ENCODE measurements at regions not wholly inside any gene's neighbourhood (a gene's known extent, or its start where the extent isn't known, plus 50 kb on each side); places are given as distances from the start of the nearest gene placed in this dataset.
"Not testable (repeated sequence)": the region's sequence is repeated elsewhere in the genome, so short reads cannot be mapped to it uniquely, and the experiment has no call there.

DNA sequence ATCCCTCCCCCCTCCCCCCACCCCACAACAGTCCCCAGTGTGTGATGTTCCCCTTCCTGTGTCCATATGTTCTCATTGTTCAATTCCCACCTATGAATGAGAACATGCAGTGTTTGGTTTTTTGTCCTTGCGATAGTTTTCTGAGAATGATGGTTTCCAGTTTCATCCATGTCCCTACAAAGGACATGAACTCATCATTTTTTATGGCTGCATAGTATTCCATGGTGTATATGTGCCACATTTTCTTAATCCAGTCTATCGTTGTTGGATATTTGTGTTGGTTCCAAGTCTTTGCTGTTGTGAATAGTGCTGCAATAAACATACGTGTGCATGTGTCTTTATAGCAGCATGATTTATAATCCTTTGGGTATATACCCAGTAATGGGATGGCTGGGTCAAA is 263.4 kb upstream of the GAS1 start:
- not testable (repeated sequence) for TF ChIP-seq POLR2AphosphoS5 (IDR thresholded peaks at IDR 0.05)
- TF ChIP-seq, protein P1, sequence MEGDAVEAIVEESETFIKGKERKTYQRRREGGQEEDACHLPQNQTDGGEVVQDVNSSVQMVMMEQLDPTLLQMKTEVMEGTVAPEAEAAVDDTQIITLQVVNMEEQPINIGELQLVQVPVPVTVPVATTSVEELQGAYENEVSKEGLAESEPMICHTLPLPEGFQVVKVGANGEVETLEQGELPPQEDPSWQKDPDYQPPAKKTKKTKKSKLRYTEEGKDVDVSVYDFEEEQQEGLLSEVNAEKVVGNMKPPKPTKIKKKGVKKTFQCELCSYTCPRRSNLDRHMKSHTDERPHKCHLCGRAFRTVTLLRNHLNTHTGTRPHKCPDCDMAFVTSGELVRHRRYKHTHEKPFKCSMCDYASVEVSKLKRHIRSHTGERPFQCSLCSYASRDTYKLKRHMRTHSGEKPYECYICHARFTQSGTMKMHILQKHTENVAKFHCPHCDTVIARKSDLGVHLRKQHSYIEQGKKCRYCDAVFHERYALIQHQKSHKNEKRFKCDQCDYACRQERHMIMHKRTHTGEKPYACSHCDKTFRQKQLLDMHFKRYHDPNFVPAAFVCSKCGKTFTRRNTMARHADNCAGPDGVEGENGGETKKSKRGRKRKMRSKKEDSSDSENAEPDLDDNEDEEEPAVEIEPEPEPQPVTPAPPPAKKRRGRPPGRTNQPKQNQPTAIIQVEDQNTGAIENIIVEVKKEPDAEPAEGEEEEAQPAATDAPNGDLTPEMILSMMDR (IDR thresholded peaks at IDR 0.05 in 8 of 11, conservative IDR thresholded peaks at IDR 0.05 in 3 of 11): not testable (repeated sequence)
